NCI-H748 treated with DMSO at 0.1 percent for 48 hours (cell line): ENCODE measurements at regions not wholly inside any gene's neighbourhood (a gene's known extent, or its start where the extent isn't known, plus 50 kb on each side); places are given as distances from the start of the nearest gene placed in this dataset.

Experiments used
- DNase-seq: peaks from one replicate; lab custom pipeline; 2025; lab: John Stamatoyannopoulos, UW

DNA sequence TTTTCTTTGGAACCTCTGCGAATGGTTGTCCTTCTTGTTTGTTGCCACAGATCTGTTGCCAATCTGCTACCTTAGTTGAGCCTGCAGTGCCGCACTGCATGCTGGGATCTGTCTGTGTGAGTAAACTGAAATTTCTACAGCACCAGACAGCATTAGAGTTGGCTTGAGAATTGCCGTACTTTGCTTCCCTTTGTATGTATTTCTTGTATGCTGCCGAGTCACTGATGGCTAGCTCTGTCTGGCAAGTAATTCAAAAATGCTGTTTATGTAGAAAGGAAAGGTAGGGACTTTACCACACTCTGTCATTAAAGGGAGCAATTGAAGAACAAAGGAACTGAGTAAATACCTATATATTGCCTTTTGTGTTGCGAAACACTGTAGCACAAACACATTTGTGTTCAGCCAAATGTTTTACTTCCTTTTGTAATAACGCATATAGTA lies 857.4 kb downstream of the USP25 start:
- DNase-seq, result no peak

DNA sequence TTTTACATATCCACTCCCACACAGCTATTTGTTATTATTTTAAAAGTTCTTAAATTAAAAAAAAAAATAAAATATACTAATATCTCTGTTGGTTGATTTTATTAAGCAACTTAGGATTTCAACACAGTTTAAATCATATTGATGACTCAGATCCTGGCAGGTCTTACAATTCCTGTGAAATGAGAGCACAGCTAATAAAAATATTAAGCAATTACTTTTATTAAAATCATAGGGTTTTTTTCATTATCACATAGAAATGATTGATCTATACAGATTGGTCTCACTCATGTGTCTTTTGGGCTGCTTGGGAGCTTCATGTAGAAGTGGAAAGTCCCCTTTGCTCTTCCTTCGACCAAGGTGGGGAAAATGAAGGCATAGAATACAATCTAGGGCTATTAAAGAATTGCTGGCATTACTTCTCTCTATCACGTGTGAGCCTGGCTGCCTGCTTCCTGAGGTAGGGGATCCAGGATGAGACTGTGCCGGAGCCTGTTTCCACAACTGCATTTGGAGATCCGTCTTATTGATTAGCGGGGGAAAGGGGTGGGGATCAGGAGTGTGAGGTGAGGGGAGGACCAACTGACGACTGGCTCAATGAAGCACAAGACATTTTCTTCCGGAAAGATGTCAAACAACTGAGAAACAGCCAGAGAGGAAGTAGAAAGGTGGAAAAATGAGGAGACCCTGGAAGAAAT lies 858.0 kb downstream of the USP25 start:
- DNase-seq, result no peak

DNA sequence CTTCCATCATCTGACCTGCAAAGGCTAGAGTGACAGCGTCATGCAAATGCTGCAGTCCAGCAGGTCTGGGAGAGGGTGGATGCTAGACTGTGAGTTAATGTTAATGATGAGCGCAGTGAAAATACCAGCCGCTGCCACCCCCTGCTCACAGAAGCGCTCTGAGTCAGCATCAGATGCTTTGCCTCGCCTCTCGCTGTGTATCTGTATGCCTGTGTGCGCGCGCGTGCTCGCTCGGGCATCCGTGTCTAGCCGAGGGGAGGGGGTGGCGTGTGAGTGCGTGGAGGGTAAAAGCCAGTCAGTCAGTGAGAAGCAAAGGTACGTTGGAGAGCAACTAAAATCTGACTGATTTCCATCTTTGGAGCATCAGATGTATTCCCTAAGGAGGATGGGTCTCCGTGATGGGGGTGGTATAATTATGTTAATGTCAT lies 858.7 kb downstream of the USP25 start:
- DNase-seq, result peak; percentile 1

DNA sequence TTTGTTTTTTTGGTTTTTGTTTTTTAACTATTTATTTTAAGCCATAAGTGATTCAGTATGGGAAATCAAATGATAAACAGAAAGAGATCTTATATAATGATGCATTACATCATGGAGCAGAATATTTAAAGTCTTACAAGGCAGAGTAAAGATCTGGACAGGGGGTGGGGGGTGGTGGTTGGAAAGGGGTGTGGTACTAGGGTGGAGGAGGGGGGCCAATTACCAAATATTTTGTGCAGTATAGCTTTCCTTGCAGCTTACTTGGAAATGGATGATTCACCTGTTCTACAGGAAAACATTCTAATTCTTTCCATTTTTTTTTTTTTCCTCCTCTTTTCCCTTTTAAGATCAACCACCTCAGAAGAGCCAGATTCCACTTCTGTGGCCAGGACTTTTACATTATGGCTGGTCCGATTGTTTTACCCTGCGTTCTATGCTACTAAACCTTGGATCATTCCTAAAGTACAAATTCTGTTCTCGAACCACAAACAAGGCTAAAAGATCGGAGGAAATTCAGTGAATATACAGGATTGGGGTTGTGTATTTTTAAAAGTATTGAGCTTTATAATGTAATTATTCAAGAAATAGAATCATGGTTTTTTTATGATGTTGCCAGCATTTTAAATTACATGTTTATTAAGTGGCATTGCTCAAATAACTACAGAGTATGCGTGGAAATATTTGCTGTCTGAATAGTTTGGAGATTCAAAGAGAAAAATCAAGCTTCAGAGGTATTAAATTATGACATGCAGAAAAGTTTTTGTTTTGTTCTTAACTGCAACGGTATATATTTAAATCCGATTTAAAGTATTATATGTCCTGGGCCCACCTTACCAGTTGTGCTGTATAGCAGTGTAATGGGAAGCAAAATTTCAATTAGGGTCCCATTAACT lies 859.5 kb downstream of the USP25 start:
- DNase-seq, result no peak

DNA sequence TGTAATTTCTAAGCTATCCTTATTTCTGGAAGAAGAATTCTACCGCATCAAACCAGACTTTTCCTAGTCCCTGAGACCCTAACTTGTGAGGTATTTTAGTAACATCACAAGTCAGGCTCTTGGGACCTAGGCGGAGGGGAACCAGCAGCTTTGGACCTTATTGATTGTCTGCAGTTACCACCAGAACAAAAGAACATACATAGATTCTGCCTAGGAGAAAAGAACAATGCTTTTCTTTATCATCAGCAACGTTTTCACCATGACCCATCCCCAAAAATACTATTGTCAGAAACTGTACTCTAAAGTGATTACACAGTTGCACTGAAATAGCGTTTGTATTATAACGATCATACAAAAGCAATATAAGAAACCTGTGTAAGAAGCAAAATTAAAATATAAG lies 860.4 kb downstream of the USP25 start:
- DNase-seq, result no peak

DNA sequence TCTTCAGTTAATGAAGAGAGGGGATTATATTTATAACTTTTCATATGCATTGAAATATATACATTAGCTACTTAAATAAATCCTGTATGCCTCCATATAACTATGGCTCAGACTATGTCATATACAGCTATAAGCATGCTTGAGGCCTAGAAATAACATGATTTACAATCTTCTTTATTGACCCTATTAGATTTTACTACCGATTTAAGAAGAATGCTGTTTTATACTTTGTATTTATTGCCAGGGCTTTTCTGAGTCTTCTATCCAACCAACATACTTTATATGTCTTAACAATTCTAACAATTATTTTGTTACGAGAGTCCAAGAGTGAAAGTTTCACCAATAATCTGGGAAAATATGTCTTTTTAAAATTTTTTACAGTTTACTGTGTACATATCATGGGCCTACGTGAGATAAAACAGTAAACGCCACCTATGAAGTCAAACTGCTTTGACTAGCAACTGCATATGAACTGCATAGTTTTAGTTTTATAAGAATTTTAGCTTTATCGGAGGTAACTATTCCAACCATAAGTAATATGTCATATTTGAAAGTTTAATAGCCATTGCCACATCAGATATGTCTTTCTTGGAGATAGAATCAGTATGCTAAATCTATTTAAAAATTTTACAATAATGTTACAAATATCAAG lies 861.0 kb downstream of the USP25 start:
- DNase-seq, result no peak

DNA sequence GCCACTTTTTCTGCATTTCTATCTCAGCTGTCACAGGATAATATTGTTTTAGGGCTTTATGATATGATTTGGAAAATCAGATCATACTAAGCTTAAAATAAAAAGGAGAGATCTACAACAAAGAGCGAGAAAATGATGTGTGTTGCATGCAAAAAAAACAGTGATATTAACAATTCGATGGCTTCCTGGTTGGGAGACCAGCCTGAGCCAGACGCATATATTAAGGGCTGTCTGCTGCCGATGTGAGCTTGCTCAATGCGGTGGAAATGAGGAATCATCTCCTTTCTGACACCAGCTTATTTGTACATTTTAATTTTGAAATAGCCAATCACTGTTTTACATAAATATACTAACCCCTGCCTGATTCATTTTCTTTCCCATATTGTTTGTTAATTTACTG lies 862.6 kb downstream of the USP25 start:
- no peak for DNase-seq

DNA sequence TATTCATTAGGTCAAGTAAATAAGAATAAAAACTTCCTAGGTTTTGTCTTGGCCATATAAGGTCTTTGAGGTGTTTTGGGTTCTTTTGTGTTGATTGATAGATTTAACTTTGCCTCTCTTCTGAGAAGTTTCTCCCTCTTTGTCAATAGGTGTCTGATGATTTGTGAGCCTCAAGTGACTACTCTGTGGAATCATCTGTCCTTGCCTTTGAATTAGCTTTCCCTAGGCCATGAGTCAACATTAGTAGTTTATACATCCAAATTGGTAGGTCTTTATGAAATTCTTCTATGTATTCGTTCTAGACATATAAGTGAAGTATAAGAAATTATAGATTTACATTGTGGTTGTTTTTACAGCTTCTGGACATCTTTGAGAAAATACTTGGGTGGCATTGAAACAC lies 864.4 kb downstream of the USP25 start:
- DNase-seq, result no peak

DNA sequence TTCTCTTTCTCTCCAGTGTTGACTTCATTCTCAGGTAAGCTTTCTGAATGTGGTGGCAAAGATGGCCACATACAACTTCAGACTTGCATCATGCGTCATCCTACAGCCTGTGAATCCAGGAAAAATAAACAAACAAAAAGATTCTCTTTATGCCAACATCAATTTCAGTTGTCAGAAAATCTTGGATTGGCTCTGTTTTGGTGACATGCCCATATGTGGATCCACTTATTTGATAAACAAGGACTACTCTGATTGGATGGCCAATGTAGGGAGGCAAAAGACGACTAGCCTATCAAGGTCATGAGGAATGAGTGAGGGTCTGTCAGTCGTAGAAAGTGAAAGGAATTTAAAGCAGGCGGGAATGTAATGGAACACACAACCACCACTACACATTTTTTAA lies 866.6 kb downstream of the USP25 start:
- no peak for DNase-seq

DNA sequence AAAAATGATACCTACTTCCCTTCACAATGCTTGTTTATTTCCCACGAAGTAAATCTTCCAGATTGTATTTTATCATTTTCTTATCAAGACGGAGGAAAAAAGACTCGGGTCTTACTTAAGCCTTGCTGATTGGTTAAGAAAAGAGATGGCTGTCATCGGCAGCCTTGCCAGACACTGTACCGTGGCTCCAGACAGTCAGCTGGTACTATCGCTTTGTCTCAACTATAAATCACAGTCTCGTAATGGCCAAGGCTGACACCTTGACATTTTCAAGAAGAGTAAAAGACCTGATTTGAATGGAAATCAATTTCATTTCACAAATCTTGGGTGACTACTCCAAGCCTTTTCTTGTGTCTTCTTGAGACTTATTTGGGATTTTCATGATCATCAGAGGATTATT lies 868.0 kb downstream of the USP25 start:
- DNase-seq, result no peak

DNA sequence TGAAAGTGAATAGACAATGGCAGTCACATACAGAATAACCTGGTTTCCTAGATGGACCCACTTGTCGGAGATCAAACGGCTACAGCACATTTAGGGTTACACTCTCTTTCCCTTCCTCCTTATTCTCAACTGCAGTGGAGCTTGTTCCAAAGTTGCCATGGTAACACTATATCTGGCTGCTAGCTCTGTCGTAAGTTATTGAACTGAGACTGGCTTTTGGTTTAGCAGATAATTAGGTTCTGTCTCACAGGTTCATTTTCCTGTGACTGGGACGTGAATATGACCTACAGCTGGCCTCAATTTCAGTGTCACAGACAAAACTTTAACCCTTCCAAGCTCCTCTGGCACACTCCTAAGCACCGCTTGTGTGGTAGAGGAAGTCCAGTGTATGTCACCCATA lies 875.8 kb downstream of the USP25 start:
- DNase-seq, result no peak

DNA sequence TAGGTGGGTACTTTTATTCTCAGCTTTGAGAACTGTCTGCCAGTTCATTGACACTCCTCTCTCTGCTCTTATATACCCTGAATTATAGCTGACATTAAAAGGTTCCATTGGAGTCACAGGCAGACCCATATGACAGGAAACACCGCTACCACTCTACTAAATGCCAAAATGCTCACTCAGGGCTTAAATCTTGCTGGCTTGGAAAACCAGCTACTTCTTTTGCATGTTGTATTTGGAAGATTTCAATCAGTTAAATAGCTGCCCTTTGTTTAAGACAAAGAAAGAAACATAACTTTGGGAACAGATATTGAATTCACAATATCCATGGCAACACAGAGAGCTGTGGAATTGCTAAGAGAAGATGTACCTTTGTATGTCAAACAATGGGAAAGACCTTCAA lies 876.5 kb downstream of the USP25 start:
- no peak for DNase-seq

DNA sequence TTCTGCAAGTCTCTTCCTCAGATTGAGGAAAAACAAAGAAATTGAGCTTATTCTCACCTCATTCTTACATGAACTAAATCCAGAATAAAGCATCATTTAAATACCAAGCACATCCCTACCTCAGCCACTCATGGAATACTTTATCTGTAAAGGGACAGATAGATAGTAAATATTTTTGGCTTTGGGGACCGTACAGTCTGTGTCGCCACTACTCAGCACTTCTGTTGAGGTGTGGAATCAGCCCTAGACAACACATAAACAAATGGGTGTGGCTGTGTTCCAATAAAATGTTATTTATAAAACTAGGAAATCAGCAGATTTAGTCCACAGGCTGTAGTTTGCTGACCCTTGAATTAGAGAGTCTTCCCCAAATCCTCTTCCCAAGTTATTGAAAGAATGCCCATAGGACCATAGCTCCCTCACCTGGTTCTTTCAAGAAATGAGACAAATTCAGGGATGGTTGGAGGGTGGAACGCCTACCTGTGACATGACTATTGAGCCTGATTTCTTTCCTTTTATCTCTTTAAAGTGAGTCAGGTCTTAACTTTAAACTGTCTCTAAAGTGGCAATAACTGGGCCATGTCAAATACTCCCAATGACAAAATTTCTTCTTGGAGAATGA lies 878.5 kb downstream of the USP25 start:
- no peak for DNase-seq

DNA sequence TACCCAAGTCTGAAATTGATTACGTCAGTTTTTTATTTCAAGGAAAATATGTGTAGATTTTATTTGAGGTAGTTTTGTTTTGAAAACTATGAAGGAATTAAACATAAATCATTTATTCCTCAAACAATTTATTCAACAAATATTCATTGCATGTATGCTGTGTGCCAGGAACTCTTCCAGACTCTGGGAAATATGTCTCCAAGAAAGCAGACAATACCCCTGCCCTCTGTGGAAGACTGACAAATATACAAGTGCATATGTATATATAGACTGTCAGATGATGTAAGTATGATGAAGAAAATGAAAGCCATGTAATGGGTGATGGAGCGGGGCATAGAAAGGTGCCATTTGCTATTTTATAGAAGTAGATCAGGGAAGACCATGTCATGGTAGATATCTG lies 889.5 kb downstream of the USP25 start:
- no peak for DNase-seq

DNA sequence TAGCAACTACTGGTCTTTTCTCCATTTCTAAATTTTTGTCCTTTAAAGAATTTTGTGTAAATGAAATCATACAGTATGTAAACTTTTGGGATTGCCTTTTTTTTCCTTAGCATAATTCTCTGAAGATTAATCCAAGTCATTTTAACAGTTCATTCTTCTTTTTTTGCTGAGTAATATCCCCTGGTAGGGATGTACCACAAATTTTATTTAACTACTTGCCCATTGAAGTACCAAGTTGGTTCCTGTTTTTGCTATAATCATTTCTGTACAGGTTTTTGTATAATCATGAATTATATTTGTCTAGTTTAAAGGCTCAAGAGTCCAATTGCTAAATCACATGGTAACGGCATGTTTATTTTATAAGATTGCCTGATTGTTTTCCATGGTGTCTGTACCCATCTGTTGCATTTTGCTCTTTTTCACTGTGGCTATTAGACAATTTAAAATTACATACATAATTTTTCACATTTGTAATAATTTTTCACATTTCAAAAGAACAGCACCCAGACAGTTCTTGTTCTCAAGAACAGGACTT lies 891.1 kb downstream of the USP25 start:
- no peak for DNase-seq

DNA sequence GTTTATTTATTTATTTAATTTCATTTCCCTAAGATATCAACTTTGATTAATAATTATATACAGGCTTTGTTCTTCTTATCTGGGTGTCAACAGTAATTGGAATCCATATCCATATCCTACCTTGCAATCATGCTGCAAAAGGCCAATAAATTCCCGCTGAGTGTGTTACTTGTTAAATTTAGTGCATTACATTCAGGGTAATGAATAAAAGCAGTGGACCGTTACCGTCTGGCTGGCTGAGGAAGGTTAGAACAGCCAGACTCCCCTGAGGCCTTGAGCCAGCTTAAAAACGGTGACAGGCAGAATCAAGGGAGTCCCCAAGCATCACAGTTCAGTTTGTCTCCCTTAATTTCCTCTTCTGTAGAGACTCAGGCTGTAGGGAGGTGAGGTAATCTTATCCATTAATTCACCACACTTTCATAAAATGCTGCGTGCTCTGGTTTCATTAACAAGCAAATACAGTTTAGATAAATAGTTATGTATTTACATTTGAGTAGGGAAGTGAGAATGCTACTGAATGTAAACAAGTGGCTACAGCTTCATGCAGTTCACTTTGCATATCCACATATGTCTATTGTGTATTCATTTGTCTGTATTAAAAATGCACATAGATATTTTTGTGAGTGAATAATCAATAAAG lies 888.2 kb upstream of the CXADR start:
- no peak for DNase-seq

DNA sequence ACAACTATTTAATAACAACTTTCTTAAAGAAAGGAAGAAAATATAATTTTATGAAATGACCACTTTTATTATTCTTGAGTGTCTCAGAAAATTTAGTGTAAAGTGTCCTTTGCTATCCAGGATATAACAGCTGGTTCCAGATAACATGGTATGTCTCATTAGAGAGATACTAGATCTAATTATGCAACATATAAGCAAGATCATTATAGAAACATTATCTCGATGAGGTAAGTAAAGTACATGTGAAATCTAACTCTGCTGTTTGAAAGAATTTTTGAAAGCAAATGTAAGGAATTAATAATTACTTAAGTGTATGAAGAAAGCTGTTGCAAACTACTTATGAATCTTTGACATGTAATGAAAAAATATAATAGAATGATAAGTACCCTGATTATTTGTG lies 887.4 kb upstream of the CXADR start:
- no peak for DNase-seq

DNA sequence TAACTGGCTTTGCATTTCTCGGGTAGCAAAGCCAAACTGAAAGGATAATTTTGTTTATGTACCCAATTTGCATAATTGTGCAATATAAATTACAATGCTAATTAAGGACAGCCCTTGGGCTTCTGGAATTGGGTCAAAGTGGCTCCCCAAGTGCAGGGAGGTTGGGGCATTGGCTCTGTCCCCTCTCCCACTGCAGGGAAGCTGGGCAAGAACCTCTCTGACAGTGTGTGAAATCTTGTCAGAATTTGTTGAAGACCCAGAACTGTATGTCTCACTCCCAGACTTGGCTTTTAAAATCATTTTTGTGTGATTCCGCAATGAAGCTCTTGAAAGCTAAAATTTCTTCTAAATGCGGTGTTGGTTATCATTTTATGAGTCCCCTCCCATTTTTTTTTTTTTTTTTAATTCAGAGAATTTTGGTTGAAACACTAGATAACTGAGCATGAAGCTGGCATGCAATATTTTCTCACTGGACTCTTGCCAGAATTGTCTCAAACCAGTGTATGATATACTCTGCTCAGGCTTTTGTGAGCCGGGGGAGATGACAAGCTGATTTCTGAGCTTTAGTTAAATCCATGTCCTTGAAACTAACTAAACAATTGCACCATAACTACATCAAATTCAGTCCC lies 878.9 kb upstream of the CXADR start:
- DNase-seq, result no peak

DNA sequence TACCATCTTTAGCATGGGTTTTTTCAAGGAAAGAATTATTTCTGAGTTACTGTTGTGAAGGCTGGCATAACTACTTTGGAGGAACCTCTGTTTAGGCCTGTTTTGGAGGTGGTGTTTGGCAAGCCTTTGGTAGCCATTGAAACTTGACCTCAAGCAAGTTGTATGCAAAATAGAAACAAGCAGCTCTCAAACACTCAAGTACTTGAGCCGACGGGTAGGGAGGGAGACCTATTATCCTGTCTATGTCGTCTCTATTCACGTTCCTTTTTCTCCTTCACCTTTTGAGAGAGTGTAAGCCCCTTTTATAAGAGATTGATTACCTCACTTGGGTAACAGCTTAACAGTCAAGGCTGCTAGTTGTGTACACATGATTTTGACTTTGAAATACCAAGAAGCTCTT lies 878.3 kb upstream of the CXADR start:
- DNase-seq, result no peak

DNA sequence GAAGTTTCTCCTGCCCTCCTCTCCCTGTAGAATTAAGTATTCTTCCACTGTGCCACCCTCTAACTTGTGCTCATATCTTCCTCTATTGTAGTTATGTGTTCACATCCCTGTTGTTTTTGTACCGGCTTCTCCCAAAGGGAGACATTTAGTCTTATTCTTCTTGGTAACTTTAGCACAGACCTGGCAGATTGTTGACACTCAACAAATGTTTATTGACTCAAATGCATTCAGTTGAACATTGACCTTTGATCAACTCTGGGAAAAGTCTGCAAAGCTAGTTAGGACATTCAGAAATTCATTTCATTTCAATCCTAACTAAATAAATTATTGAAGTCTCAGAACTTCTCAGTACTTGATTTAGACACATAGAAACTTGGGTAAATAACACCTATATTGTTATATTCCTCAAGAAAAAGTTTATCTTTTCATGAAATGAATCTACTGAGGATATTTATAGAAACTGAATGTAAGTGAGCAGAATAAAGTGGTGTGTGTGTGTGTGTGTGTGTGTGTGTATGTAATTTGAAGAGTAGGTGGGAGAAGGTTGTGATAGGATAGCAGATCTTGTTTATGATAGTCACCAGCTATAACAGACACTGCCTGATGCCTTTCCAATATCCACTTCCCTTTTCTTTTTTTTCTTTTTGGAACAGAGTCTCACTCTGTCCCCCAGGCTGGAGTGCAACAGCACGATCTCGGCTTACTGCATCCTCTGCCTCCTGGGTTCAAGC lies 872.4 kb upstream of the CXADR start:
- no peak for DNase-seq

DNA sequence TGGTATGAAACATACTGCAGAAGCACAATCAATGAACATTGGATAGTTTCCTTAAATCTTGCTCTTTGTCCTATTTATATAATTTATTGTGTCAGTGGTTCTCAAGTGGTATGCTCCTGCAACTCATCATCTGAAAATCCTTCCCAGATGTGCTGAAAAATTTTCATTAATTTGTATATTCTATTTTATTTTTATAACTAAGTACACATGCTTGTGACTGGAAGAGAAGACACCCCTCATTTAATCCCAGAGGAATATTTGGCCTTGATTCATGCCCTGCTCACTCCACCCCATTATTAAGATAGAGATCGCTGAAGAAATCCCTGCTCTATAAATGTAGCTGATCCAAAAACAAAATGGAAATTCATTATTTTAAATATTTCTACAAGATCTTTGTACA lies 870.5 kb upstream of the CXADR start:
- DNase-seq, result no peak
